Fibroblast of lung (primary cell): ENCODE measurements at regions not wholly inside any gene's neighbourhood (a gene's known extent, or its start where the extent isn't known, plus 50 kb on each side); places are given as distances from the start of the nearest gene placed in this dataset.
A peak's percentile ranks its signal among the peaks of the same experiment; 100 is the strongest.

Experiments used
- DNase-seq, 2 donors: peaks; one replicate each; pipeline versions ENCODE4 v3.0.0 to v3.0.0-alpha.2; 2010; ENCODE audit warnings: low read depth in 2 of 2
- H2AFZ ChIP-seq: 2 replicates; pipeline ENCODE4 v1.5.1; 2012; ENCODE audit warnings: low read length, control low read depth, inconsistent platforms
- H3K27ac ChIP-seq: 2 replicates; pipeline ENCODE4 v1.5.1; 2011; ENCODE audit warnings: low read length, control low read depth; ENCODE audit not compliant: insufficient read depth
- H3K27me3 ChIP-seq: 2 replicates; pipeline ENCODE4 v1.5.1; 2011; ENCODE audit warnings: mild to moderate bottlenecking, low read length; ENCODE audit not compliant: control insufficient read depth, insufficient read depth
- H3K36me3 ChIP-seq: 2 replicates; pipeline ENCODE4 v1.5.1; 2011; ENCODE audit warnings: low read length; ENCODE audit not compliant: control insufficient read depth, insufficient read depth
- H3K4me1 ChIP-seq: 2 replicates; pipeline ENCODE4 v1.5.1; 2011; ENCODE audit warnings: low read length; ENCODE audit not compliant: control insufficient read depth, insufficient read depth; ENCODE audit errors: extremely low read depth
- H3K4me2 ChIP-seq: 2 replicates; pipeline ENCODE4 v1.5.1; 2011; ENCODE audit warnings: low read length, control low read depth; ENCODE audit not compliant: insufficient read depth; ENCODE audit errors: extremely low read depth
- H3K4me3 ChIP-seq, 4 experiments: fragments of 200-600 bp in 1 of 4; sonication (generic) in 1 of 4; replicated peaks in 1 of 4; 2 replicates each; pipeline ENCODE4 v1.5.1; 2011 to 2016; ENCODE audit warnings: low read length in 4 of 4, low read depth in 3 of 4, mild to moderate bottlenecking in 3 of 4, control low read depth in 2 of 4, inconsistent platforms in 1 of 4, mixed read lengths in 1 of 4; ENCODE audit not compliant: insufficient read depth in 1 of 4; ENCODE audit errors: control extremely low read depth in 1 of 4
- H3K79me2 ChIP-seq: 2 replicates; pipeline ENCODE4 v1.5.1; 2012; ENCODE audit warnings: mild to moderate bottlenecking, low read length, inconsistent platforms; ENCODE audit not compliant: control insufficient read depth, insufficient read depth
- H3K9ac ChIP-seq: 2 replicates; pipeline ENCODE4 v1.5.1; 2011; ENCODE audit warnings: mild to moderate bottlenecking, low read length, control low read depth; ENCODE audit not compliant: insufficient read depth
- H3K9me3 ChIP-seq: 2 replicates; pipeline ENCODE4 v1.5.1; 2012; ENCODE audit warnings: low read depth, low read length; ENCODE audit not compliant: control insufficient read depth, insufficient read depth
- H4K20me1 ChIP-seq: 2 replicates; pipeline ENCODE4 v1.5.1; 2011; ENCODE audit warnings: low read length; ENCODE audit not compliant: control insufficient read depth, insufficient read depth; ENCODE audit errors: extremely low read depth
- EZH2 ChIP-seq: IDR thresholded peaks from 2 replicates; pipeline ENCODE4 v1.5.1; 2012; ENCODE audit warnings: low read length, control low read depth, mild to moderate bottlenecking; ENCODE audit errors: missing control alignments
- TF ChIP-seq, protein P1 (sequence below), 2 donors: IDR thresholded peaks in 1 of 2; conservative IDR thresholded peaks in 1 of 2; 1 replicate in 1 of 2; 2 replicates in 1 of 2; pipeline ENCODE4 v1.5.1; 2011 to 2012; ENCODE audit warnings: low read length in 2 of 2, control low read depth in 1 of 2, inconsistent platforms in 1 of 2, low read depth in 1 of 2, mild to moderate bottlenecking in 1 of 2

GRCh38 chr10:55019439-55019838 is 218.4 kb upstream of the PCDH15 start:
- Histone ChIP-seq H3K4me1 (no peaks in the 10 kb centered on the region), H2AFZ (no peak overlapping the region), H3K9ac (no peak overlapping the region), H3K36me3 (no peaks in the 10 kb centered on the region), H3K27me3 (no peaks in the 10 kb centered on the region), H3K9me3 (no peaks in the 10 kb centered on the region), H3K79me2 (no peaks in the 10 kb centered on the region), H4K20me1 (no peaks in the 10 kb centered on the region), H3K4me2 (no peak overlapping the region), H3K27ac (no peak overlapping the region), H3K4me3 (no peak overlapping the region)
- peak; percentile 5 to 63 for DNase-seq
- TF ChIP-seq, protein P1, sequence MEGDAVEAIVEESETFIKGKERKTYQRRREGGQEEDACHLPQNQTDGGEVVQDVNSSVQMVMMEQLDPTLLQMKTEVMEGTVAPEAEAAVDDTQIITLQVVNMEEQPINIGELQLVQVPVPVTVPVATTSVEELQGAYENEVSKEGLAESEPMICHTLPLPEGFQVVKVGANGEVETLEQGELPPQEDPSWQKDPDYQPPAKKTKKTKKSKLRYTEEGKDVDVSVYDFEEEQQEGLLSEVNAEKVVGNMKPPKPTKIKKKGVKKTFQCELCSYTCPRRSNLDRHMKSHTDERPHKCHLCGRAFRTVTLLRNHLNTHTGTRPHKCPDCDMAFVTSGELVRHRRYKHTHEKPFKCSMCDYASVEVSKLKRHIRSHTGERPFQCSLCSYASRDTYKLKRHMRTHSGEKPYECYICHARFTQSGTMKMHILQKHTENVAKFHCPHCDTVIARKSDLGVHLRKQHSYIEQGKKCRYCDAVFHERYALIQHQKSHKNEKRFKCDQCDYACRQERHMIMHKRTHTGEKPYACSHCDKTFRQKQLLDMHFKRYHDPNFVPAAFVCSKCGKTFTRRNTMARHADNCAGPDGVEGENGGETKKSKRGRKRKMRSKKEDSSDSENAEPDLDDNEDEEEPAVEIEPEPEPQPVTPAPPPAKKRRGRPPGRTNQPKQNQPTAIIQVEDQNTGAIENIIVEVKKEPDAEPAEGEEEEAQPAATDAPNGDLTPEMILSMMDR (conservative IDR thresholded peaks at IDR 0.05 in 1 of 2, IDR thresholded peaks at IDR 0.05 in 1 of 2; ENCODE audit: low read depth in 1 of 2, low read length in 2 of 2): no peak
- no peak for TF ChIP-seq EZH2

GRCh38 chr10:55013318-55013717 is 212.3 kb upstream of the PCDH15 start:
- H3K4me2 ChIP-seq: no peak overlapping the region
- no peak overlapping the region for H2AFZ ChIP-seq
- H3K27me3 ChIP-seq: no peaks in the 10 kb centered on the region
- H3K27ac ChIP-seq: no peak overlapping the region
- DNase-seq: no peak
- no peaks in the 10 kb centered on the region for H3K4me1 ChIP-seq
- H3K79me2 ChIP-seq: no peaks in the 10 kb centered on the region
- no peak overlapping the region for H3K9ac ChIP-seq
- H3K36me3 ChIP-seq: no peaks in the 10 kb centered on the region
- H4K20me1 ChIP-seq: no peaks in the 10 kb centered on the region
- TF ChIP-seq, protein P1 (conservative IDR thresholded peaks at IDR 0.05 in 1 of 2, IDR thresholded peaks at IDR 0.05 in 1 of 2; ENCODE audit: low read depth in 1 of 2, low read length in 2 of 2): no peak
- TF ChIP-seq EZH2: no peak
- H3K9me3 ChIP-seq: no peaks in the 10 kb centered on the region
- H3K4me3 ChIP-seq: no peak overlapping the region

- H4K20me1 ChIP-seq: no peaks in the 10 kb centered on the region
- no peaks in the 10 kb centered on the region for H3K79me2 ChIP-seq
- no peak for DNase-seq
- H2AFZ ChIP-seq: no peak overlapping the region
- no peaks in the 10 kb centered on the region for H3K4me1 ChIP-seq
- no peak overlapping the region for H3K4me2 ChIP-seq
- no peak overlapping the region for H3K4me3 ChIP-seq
- no peak overlapping the region for H3K27ac ChIP-seq
- no peaks in the 10 kb centered on the region for H3K36me3 ChIP-seq
- no peaks in the 10 kb centered on the region for H3K9me3 ChIP-seq
- H3K27me3 ChIP-seq: no peaks in the 10 kb centered on the region
- TF ChIP-seq EZH2: no peak
- TF ChIP-seq, protein P1 (conservative IDR thresholded peaks at IDR 0.05 in 1 of 2, IDR thresholded peaks at IDR 0.05 in 1 of 2; ENCODE audit: low read depth in 1 of 2, low read length in 2 of 2): no peak
- H3K9ac ChIP-seq: no peak overlapping the region
Measured at GRCh38 chr10:55002420-55002819, 201.4 kb upstream of the PCDH15 start.
